Neuronal stem cell (in vitro differentiated cells): ENCODE measurements at regions not wholly inside any gene's neighbourhood (a gene's known extent, or its start where the extent isn't known, plus 50 kb on each side); places are given as distances from the start of the nearest gene placed in this dataset.
"Not testable (repeated sequence)": the region's sequence is repeated elsewhere in the genome, so short reads cannot be mapped to it uniquely, and the experiment has no call there.

Source experiments
- DNase-seq: peaks from one replicate; pipeline ENCODE4 v3.0.0-alpha.2; 2013; ENCODE audit warnings: low spot score
- H2AFZ ChIP-seq: one replicate; pipeline ENCODE4 v1.6.1; 2013; ENCODE audit warnings: mild to moderate bottlenecking, low read length, inconsistent platforms
- H2AK5ac ChIP-seq: 2 replicates; pipeline ENCODE4 v1.6.1; 2013; ENCODE audit warnings: low read depth, mild to moderate bottlenecking, inconsistent platforms, low read length, moderate library complexity, mixed read lengths
- H2BK120ac ChIP-seq: 2 replicates; pipeline ENCODE4 v1.6.1; 2013; ENCODE audit warnings: low read depth, mild to moderate bottlenecking, inconsistent platforms, low read length, moderate library complexity, mixed read lengths
- H2BK12ac ChIP-seq: one replicate; pipeline ENCODE4 v1.6.1; 2013; ENCODE audit warnings: low read length, inconsistent platforms
- H2BK15ac ChIP-seq: 2 replicates; pipeline ENCODE4 v1.6.1; 2013; ENCODE audit warnings: mild to moderate bottlenecking, low read length, inconsistent platforms, mixed read lengths
- H2BK5ac ChIP-seq: one replicate; pipeline ENCODE4 v1.6.1; 2013; ENCODE audit warnings: inconsistent platforms, mild to moderate bottlenecking, low read length, moderate library complexity
- H3K14ac ChIP-seq: one replicate; pipeline ENCODE4 v1.6.1; 2013; ENCODE audit warnings: low read length, inconsistent platforms
- H3K18ac ChIP-seq: 2 replicates; pipeline ENCODE4 v1.6.1; 2013; ENCODE audit warnings: low read length, inconsistent platforms
- H3K23ac ChIP-seq: 2 replicates; pipeline ENCODE4 v1.6.1; 2013; ENCODE audit warnings: low read depth, mild to moderate bottlenecking, mixed read lengths, low read length, inconsistent platforms; ENCODE audit not compliant: poor library complexity
- H3K27ac ChIP-seq: replicated peaks from 3 replicates; pipeline ENCODE4 v1.5.1; 2013; ENCODE audit warnings: low read length, inconsistent platforms
- H3K27me3 ChIP-seq, 3 experiments: 2 replicates each; pipeline ENCODE4 v1.6.1; 2013; ENCODE audit warnings: low read length in 3 of 3, mild to moderate bottlenecking in 2 of 3, inconsistent platforms in 1 of 3, low read depth in 1 of 3, mixed read lengths in 1 of 3, moderate library complexity in 1 of 3; ENCODE audit not compliant: control insufficient read depth in 3 of 3, insufficient read depth in 3 of 3
- H3K36me3 ChIP-seq, 2 donors: replicated peaks in 1 of 2; 2 replicates each; pipeline ENCODE4 v1.6.1; 2013; ENCODE audit warnings: low read length in 2 of 2; ENCODE audit not compliant: control insufficient read depth in 2 of 2, insufficient read depth in 2 of 2
- H3K4ac ChIP-seq: 2 replicates; pipeline ENCODE4 v1.6.1; 2013; ENCODE audit warnings: inconsistent platforms, mild to moderate bottlenecking, low read length, moderate library complexity
- H3K4me1 ChIP-seq, 2 donors: 1 replicate in 1 of 2; 2 replicates in 1 of 2; pipeline ENCODE4 v1.6.1; 2013; ENCODE audit warnings: low read length in 2 of 2, low read depth in 1 of 2; ENCODE audit not compliant: control insufficient read depth in 2 of 2, insufficient read depth in 1 of 2
- H3K4me2 ChIP-seq: one replicate; pipeline ENCODE4 v1.6.1; 2013; ENCODE audit warnings: mild to moderate bottlenecking, low read length, inconsistent platforms; ENCODE audit not compliant: insufficient read depth, poor library complexity, severe bottlenecking
- H3K4me3 ChIP-seq, 2 donors: 2 replicates each; pipeline ENCODE4 v1.5.1; 2013; ENCODE audit warnings: low read length in 2 of 2, mild to moderate bottlenecking in 2 of 2, inconsistent platforms in 1 of 2, moderate library complexity in 1 of 2
- H3K79me1 ChIP-seq: one replicate; pipeline ENCODE4 v1.6.1; 2013; ENCODE audit warnings: low read depth, mild to moderate bottlenecking, inconsistent platforms, low read length, moderate library complexity
- H3K9ac ChIP-seq: one replicate; pipeline ENCODE4 v1.6.1; 2013; ENCODE audit warnings: mild to moderate bottlenecking, low read depth, low read length, inconsistent platforms; ENCODE audit not compliant: poor library complexity
- H3K9me3 ChIP-seq, 2 donors: replicated peaks in 1 of 2; 2 replicates each; pipeline versions ENCODE3 to v1.6.1; 2013; ENCODE audit warnings: low read length in 2 of 2, mild to moderate bottlenecking in 2 of 2, inconsistent platforms in 1 of 2, low read depth in 1 of 2, mixed read lengths in 1 of 2, moderate library complexity in 1 of 2; ENCODE audit not compliant: control insufficient read depth in 2 of 2, insufficient read depth in 1 of 2
- H4K8ac ChIP-seq: one replicate; pipeline ENCODE4 v1.6.1; 2013; ENCODE audit warnings: low read depth, mild to moderate bottlenecking, inconsistent platforms, low read length, moderate library complexity
- H4K91ac ChIP-seq: one replicate; pipeline ENCODE4 v1.6.1; 2013; ENCODE audit warnings: low read length, low read depth, mild to moderate bottlenecking, inconsistent platforms; ENCODE audit not compliant: poor library complexity
- WGBS, 2 donors: extraction: QIAGEN DNeasy Blood & Tissue Kit; methylation state at CpG; one replicate each; pipeline ENCODE4 v1.1.7; 2013; ENCODE audit warnings: missing lambda C conversion rate in 2 of 2, mixed read lengths in 1 of 2; ENCODE audit not compliant: insufficient read length in 2 of 2, insufficient replicate concordance in 1 of 2; ENCODE audit errors: extremely low coverage in 2 of 2; 5-methylcytosine and 5-hydroxymethylcytosine counted together

GRCh38 chr4:101615652-101616051, 174.9 kb upstream of the BANK1 start:
- no peak for DNase-seq
- no peak overlapping the region for H2BK120ac ChIP-seq

GRCh38 chr4:101606989-101607388, 183.5 kb upstream of the BANK1 start:
- not testable (repeated sequence) for H4K8ac ChIP-seq, H3K9ac ChIP-seq, H3K14ac ChIP-seq, H4K91ac ChIP-seq, H3K18ac ChIP-seq, H3K79me1 ChIP-seq, H2BK5ac ChIP-seq, H3K27ac ChIP-seq, H3K4me3 ChIP-seq, H3K9me3 ChIP-seq, H2AFZ ChIP-seq, H3K4me2 ChIP-seq, H2BK15ac ChIP-seq, H2AK5ac ChIP-seq, DNase-seq, H3K4ac ChIP-seq, H3K4me1 ChIP-seq, H3K27me3 ChIP-seq, H2BK12ac ChIP-seq, H3K23ac ChIP-seq, H2BK120ac ChIP-seq, H3K36me3 ChIP-seq
- WGBS, 2 donors, result no CpG with 5 or more reads among the region's 3 CpGs

More at GRCh38 chr4:101615652-101616051, 174.9 kb upstream of the BANK1 start:
- H2BK5ac ChIP-seq, result no peak overlapping the region
- no peak overlapping the region for H2BK15ac ChIP-seq
- no peak overlapping the region for H4K91ac ChIP-seq
- no peak overlapping the region for H3K4ac ChIP-seq
- H3K9ac ChIP-seq, result no peak overlapping the region
- H3K9me3 ChIP-seq, result no peaks in the 10 kb centered on the region
- no peak overlapping the region for H2AFZ ChIP-seq
- no peaks in the 10 kb centered on the region for H3K79me1 ChIP-seq
- no peak overlapping the region for H3K23ac ChIP-seq
- H3K14ac ChIP-seq, result no peak overlapping the region
- H3K4me3 ChIP-seq, result no peak overlapping the region
- no peaks in the 10 kb centered on the region for H3K27me3 ChIP-seq
- no CpG with 5 or more reads among the region's 2 CpGs for WGBS, 2 donors
- H3K4me1 ChIP-seq, result no peaks in the 10 kb centered on the region
- no peaks in the 10 kb centered on the region for H3K36me3 ChIP-seq
- no peak overlapping the region for H4K8ac ChIP-seq
- no peak overlapping the region for H3K18ac ChIP-seq
- no peak overlapping the region for H2AK5ac ChIP-seq
- no peak overlapping the region for H2BK12ac ChIP-seq
- H3K27ac ChIP-seq, result no peak overlapping the region
- no peak overlapping the region for H3K4me2 ChIP-seq

- no peak overlapping the region for H3K18ac ChIP-seq
- no peak overlapping the region for H2BK15ac ChIP-seq
- H3K4me1 ChIP-seq, result no peaks in the 10 kb centered on the region
- no peaks in the 10 kb centered on the region for H3K79me1 ChIP-seq
- H3K23ac ChIP-seq, result no peak overlapping the region
- H3K27ac ChIP-seq, result no peak overlapping the region
- H3K4ac ChIP-seq, result no peak overlapping the region
- H3K36me3 ChIP-seq, result no peaks in the 10 kb centered on the region
- no peaks in the 10 kb centered on the region for H3K9me3 ChIP-seq
- no peak overlapping the region for H4K8ac ChIP-seq
- H3K9ac ChIP-seq, result no peak overlapping the region
- H3K4me2 ChIP-seq, result no peak overlapping the region
- WGBS, 2 donors, result no CpG with 5 or more reads among the region's 1 CpG
- H4K91ac ChIP-seq, result no peak overlapping the region
- H3K27me3 ChIP-seq, result no peaks in the 10 kb centered on the region
- H2BK12ac ChIP-seq, result no peak overlapping the region
- DNase-seq, result no peak
- H2BK120ac ChIP-seq, result no peak overlapping the region
- H2AFZ ChIP-seq, result no peak overlapping the region
- H3K4me3 ChIP-seq, result no peak overlapping the region
- no peak overlapping the region for H2AK5ac ChIP-seq
- no peak overlapping the region for H3K14ac ChIP-seq
- no peak overlapping the region for H2BK5ac ChIP-seq
Observed at GRCh38 chr4:101604976-101605375, 185.6 kb upstream of the BANK1 start.

GRCh38 chr4:101600287-101600686, 190.2 kb upstream of the BANK1 start:
- H2AFZ ChIP-seq, result no peak overlapping the region
- H3K79me1 ChIP-seq, result no peaks in the 10 kb centered on the region
- H3K27me3 ChIP-seq, result no peaks in the 10 kb centered on the region
- no peak overlapping the region for H3K9ac ChIP-seq
- H3K27ac ChIP-seq, result no peak overlapping the region
- no CpG with 5 or more reads among the region's 2 CpGs for WGBS, 2 donors
- no peak overlapping the region for H3K18ac ChIP-seq
- H2BK5ac ChIP-seq, result no peak overlapping the region
- no peaks in the 10 kb centered on the region for H3K9me3 ChIP-seq
- no peaks in the 10 kb centered on the region for H3K36me3 ChIP-seq
- no peak for DNase-seq
- no peak overlapping the region for H3K14ac ChIP-seq
- H2BK12ac ChIP-seq, result no peak overlapping the region
- H3K4me3 ChIP-seq, result no peak overlapping the region
- H4K91ac ChIP-seq, result no peak overlapping the region
- no peak overlapping the region for H2BK15ac ChIP-seq
- H2BK120ac ChIP-seq, result no peak overlapping the region
- H2AK5ac ChIP-seq, result no peak overlapping the region
- H3K4me2 ChIP-seq, result no peak overlapping the region
- no peak overlapping the region for H3K4ac ChIP-seq
- no peaks in the 10 kb centered on the region for H3K4me1 ChIP-seq
- no peak overlapping the region for H4K8ac ChIP-seq
- H3K23ac ChIP-seq, result no peak overlapping the region
